ENCODE measurements at regions not wholly inside any gene's neighbourhood (a gene's known extent, or its start where the extent isn't known, plus 50 kb on each side); places are given as distances from the start of the nearest gene placed in this dataset.

GRCh38 chr16:86969716-86970115 lies 347.5 kb downstream of the C16orf95 start:
- H3K4me1 Mint-ChIP-seq = peaks cover 33% of the 10 kb centered on the region
- no peak overlapping the region for H3K4me3 Mint-ChIP-seq
- TF ChIP-seq CTCF (IDR thresholded peaks at IDR 0.05; ENCODE audit: unreplicated experiment) = no peak
- H3K27ac Mint-ChIP-seq = no peak overlapping the region
- no peak for DNase-seq (ENCODE audit: low spot score in 2 of 2, unreplicated experiment in 2 of 2)
- H3K9me3 Mint-ChIP-seq = no peaks in the 10 kb centered on the region
- H3K36me3 Mint-ChIP-seq = no peaks in the 10 kb centered on the region
- no peaks in the 10 kb centered on the region for H3K27me3 Mint-ChIP-seq (ENCODE audit: low read depth)

DNA sequence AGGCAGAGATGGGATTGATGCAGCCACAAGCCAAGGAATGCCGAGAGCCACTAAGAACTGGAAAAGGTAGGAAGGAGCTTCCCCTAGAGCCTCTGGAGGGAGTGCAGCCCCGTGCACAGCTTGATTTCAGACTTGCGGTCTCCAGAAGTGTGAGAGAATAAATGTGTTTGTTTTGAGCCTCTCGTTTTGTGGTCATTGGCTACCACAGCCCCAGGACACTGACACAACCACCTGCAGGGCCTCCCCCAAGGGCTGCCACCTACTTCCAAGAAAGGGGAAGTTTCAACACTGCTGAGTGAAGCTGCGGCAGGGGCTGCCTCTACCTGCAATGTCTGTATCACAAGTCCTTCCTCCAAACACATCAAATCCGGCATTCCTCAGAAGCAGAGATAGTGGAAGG lies 346.9 kb downstream of the C16orf95 start:
- DNase-seq (ENCODE audit: low spot score in 2 of 2, unreplicated experiment in 2 of 2) = no peak
- no peak overlapping the region for H3K4me3 Mint-ChIP-seq
- peaks cover 27% of the 10 kb centered on the region for H3K4me1 Mint-ChIP-seq
- no peaks in the 10 kb centered on the region for H3K36me3 Mint-ChIP-seq
- H3K27me3 Mint-ChIP-seq (ENCODE audit: low read depth) = no peaks in the 10 kb centered on the region
- H3K27ac Mint-ChIP-seq = no peak overlapping the region
- TF ChIP-seq CTCF (IDR thresholded peaks at IDR 0.05; ENCODE audit: unreplicated experiment) = no peak
- no peaks in the 10 kb centered on the region for H3K9me3 Mint-ChIP-seq

DNA sequence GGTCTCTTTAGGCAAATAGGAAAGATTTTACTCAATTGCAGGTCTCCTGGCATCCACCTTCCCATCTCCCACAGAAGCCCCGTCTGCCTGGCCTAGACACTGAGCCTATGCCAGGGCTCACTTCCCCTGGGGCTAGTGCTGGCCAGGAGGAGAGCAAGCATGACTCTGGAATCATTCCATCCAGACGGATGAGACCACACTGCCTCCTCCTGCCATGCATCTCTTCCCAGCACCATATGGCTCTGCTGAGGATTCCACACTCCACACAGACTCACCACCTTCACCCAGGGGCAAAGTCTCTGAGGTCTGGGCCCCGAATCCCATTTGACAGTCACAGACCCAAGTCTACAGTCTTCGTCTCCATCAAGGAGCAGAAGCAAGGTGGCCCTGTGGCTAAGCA lies 346.5 kb downstream of the C16orf95 start:
- TF ChIP-seq CTCF (IDR thresholded peaks at IDR 0.05; ENCODE audit: unreplicated experiment) = no peak
- Mint-ChIP-seq H3K9me3 (no peaks in the 10 kb centered on the region), H3K36me3 (no peaks in the 10 kb centered on the region), H3K4me1 (peaks cover 27% of the 10 kb centered on the region), H3K27me3 (ENCODE audit: low read depth) (no peaks in the 10 kb centered on the region), H3K27ac (no peak overlapping the region), H3K4me3 (no peak overlapping the region)
- no peak for DNase-seq (ENCODE audit: low spot score in 2 of 2, unreplicated experiment in 2 of 2)

DNA sequence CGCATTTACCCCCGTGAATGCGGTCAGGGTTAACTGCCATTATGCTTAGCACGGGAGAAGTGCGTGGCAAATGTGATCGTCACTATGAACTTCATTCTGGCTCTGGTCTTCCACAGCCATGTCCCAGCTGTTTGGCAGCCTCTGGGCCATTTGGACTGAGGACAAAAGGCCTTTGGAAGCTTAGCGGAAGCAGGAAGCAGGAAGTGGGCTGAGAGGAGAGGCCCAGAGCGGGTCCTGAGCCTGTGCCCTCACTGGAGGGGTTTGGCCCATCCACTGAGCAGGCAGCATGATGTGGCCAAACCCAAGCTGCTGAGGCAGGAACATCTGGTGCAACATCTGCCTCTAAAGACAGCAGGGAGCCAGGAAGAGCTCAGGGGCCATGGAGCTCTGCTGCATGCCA lies 345.9 kb downstream of the C16orf95 start:
- Mint-ChIP-seq H3K27ac (no peak overlapping the region), H3K27me3 (ENCODE audit: low read depth) (no peaks in the 10 kb centered on the region), H3K9me3 (no peaks in the 10 kb centered on the region), H3K36me3 (no peaks in the 10 kb centered on the region), H3K4me1 (peaks cover 30% of the 10 kb centered on the region), H3K4me3 (no peak overlapping the region)
- DNase-seq (ENCODE audit: low spot score in 2 of 2, unreplicated experiment in 2 of 2) = no peak
- TF ChIP-seq CTCF (IDR thresholded peaks at IDR 0.05; ENCODE audit: unreplicated experiment) = no peak

DNA sequence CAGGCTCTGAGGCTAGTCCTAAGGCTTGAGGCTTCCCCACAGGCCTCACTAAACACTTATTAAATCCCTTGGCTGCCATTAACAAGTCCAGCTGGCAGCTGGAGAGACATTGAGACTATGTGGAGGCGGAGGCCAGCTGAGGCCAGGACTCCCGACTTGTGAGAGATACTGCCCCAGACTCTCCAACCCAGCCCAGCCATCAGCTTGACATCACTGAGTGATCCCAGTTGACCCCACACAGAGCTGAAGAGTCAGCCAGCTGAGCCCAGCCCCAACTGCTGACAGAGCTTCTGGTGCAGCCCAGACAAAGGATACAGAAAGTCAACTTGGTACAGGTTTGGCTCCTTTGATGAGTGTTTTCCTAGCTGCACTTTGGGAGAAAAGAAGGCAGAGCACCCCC lies 343.1 kb downstream of the C16orf95 start:
- TF ChIP-seq CTCF (IDR thresholded peaks at IDR 0.05; ENCODE audit: unreplicated experiment) = no peak
- H3K4me3 Mint-ChIP-seq = no peak overlapping the region
- no peak overlapping the region for H3K27ac Mint-ChIP-seq
- no peak for DNase-seq (ENCODE audit: low spot score in 2 of 2, unreplicated experiment in 2 of 2)
- H3K27me3 Mint-ChIP-seq (ENCODE audit: low read depth) = no peaks in the 10 kb centered on the region
- H3K36me3 Mint-ChIP-seq = no peaks in the 10 kb centered on the region
- H3K4me1 Mint-ChIP-seq = peaks cover 16% of the 10 kb centered on the region
- no peaks in the 10 kb centered on the region for H3K9me3 Mint-ChIP-seq

DNA sequence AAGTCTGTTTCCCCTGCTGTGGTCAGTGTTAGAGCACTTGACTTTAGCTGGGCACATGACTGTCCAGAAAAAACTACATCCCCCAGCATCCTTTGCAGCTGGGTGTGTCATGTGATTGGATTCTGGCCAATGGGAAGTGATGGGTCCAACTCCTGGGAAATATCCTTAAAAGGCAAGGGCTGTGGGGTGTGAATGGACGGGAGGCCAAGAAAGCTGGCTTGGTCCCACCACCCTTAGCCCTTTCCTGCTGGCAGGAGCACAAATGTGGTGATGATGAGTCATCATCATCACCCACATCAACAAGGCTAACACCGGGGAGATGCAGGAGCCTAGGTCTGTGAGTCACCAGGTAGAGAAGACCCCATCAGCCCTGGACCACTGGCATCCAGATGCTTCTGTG lies 341.7 kb downstream of the C16orf95 start:
- Mint-ChIP-seq H3K4me1 (peaks cover 16% of the 10 kb centered on the region), H3K36me3 (no peaks in the 10 kb centered on the region), H3K9me3 (no peaks in the 10 kb centered on the region), H3K4me3 (no peak overlapping the region), H3K27ac (peak overlapping the region; percentile 27), H3K27me3 (ENCODE audit: low read depth) (no peaks in the 10 kb centered on the region)
- no peak for DNase-seq (ENCODE audit: low spot score in 2 of 2, unreplicated experiment in 2 of 2)
- TF ChIP-seq CTCF (IDR thresholded peaks at IDR 0.05; ENCODE audit: unreplicated experiment) = no peak
